ENCODE measurements at regions not wholly inside any gene's neighbourhood (a gene's known extent, or its start where the extent isn't known, plus 50 kb on each side); places are given as distances from the start of the nearest gene placed in this dataset.

- TF ChIP-seq, protein P1, sequence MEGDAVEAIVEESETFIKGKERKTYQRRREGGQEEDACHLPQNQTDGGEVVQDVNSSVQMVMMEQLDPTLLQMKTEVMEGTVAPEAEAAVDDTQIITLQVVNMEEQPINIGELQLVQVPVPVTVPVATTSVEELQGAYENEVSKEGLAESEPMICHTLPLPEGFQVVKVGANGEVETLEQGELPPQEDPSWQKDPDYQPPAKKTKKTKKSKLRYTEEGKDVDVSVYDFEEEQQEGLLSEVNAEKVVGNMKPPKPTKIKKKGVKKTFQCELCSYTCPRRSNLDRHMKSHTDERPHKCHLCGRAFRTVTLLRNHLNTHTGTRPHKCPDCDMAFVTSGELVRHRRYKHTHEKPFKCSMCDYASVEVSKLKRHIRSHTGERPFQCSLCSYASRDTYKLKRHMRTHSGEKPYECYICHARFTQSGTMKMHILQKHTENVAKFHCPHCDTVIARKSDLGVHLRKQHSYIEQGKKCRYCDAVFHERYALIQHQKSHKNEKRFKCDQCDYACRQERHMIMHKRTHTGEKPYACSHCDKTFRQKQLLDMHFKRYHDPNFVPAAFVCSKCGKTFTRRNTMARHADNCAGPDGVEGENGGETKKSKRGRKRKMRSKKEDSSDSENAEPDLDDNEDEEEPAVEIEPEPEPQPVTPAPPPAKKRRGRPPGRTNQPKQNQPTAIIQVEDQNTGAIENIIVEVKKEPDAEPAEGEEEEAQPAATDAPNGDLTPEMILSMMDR (IDR thresholded peaks at IDR 0.05; ENCODE audit: borderline replicate concordance): no peak
- Histone ChIP-seq H3K27ac (replicated peaks) (no peak overlapping the region), H3K4me1 (no peaks in the 10 kb centered on the region), H3K4me3 (no peak overlapping the region), H3K36me3 (no peaks in the 10 kb centered on the region), H3K27me3 (ENCODE audit: low read depth) (peaks cover 38% of the 10 kb centered on the region), H3K9me3 (replicated peaks) (no peaks in the 10 kb centered on the region)
- DNase-seq: no peak
- intact Hi-C loops (cut with micrococcal nuclease): loop anchor here (10.0 kb wide), 1 partner anchor 232 kb away; no protein-coding TSS in a partner anchor
Measured at GRCh38 chr6:100096936-100097335, 102.9 kb upstream of the MCHR2 start.

GRCh38 chr6:100096341-100096740 lies 102.3 kb upstream of the MCHR2 start:
- Histone ChIP-seq H3K36me3 (no peaks in the 10 kb centered on the region), H3K4me3 (no peak overlapping the region), H3K27me3 (ENCODE audit: low read depth) (peaks cover 38% of the 10 kb centered on the region), H3K9me3 (replicated peaks) (no peaks in the 10 kb centered on the region), H3K4me1 (no peaks in the 10 kb centered on the region), H3K27ac (replicated peaks) (no peak overlapping the region)
- TF ChIP-seq, protein P1 (IDR thresholded peaks at IDR 0.05; ENCODE audit: borderline replicate concordance): no peak
- intact Hi-C loops (cut with micrococcal nuclease): loop anchor here (10.0 kb wide), 1 partner anchor 232 kb away; no protein-coding TSS in a partner anchor
- no peak for DNase-seq

- no peak for DNase-seq
- H3K27ac ChIP-seq (replicated peaks): no peak overlapping the region
- TF ChIP-seq, protein P1 (IDR thresholded peaks at IDR 0.05; ENCODE audit: borderline replicate concordance): no peak
- intact Hi-C loops (cut with micrococcal nuclease): loop anchor here (10.0 kb wide), 1 partner anchor 229 kb away; no protein-coding TSS in a partner anchor
- H3K9me3 ChIP-seq (replicated peaks): no peaks in the 10 kb centered on the region
- H3K36me3 ChIP-seq: no peaks in the 10 kb centered on the region
- H3K27me3 ChIP-seq (ENCODE audit: low read depth): peaks cover 20% of the 10 kb centered on the region
- no peak overlapping the region for H3K4me3 ChIP-seq
- no peaks in the 10 kb centered on the region for H3K4me1 ChIP-seq
Measured at GRCh38 chr6:100093405-100093804, 99.4 kb upstream of the MCHR2 start.

GRCh38 chr6:100088009-100088408 lies 94.0 kb upstream of the MCHR2 start:
- TF ChIP-seq, protein P1 (IDR thresholded peaks at IDR 0.05; ENCODE audit: borderline replicate concordance): no peak
- peaks cover 5% of the 10 kb centered on the region for H3K27me3 ChIP-seq (ENCODE audit: low read depth)
- no peak for DNase-seq
- H3K27ac ChIP-seq (replicated peaks): no peak overlapping the region
- no peaks in the 10 kb centered on the region for H3K9me3 ChIP-seq (replicated peaks)
- no peak overlapping the region for H3K4me3 ChIP-seq
- intact Hi-C loops (cut with micrococcal nuclease): no loop called here
- no peaks in the 10 kb centered on the region for H3K36me3 ChIP-seq
- H3K4me1 ChIP-seq: no peaks in the 10 kb centered on the region

- Histone ChIP-seq H3K4me3 (no peak overlapping the region), H3K36me3 (no peaks in the 10 kb centered on the region), H3K9me3 (replicated peaks) (no peaks in the 10 kb centered on the region), H3K27ac (replicated peaks) (no peak overlapping the region), H3K4me1 (no peaks in the 10 kb centered on the region), H3K27me3 (ENCODE audit: low read depth) (no peaks in the 10 kb centered on the region)
- no peak for DNase-seq
- intact Hi-C loops (cut with micrococcal nuclease): no loop called here
- TF ChIP-seq, protein P1 (IDR thresholded peaks at IDR 0.05; ENCODE audit: borderline replicate concordance): no peak
Measured at GRCh38 chr6:100084991-100085364, 91.0 kb upstream of the MCHR2 start.
